ENCODE measurements at regions not wholly inside any gene's neighbourhood (a gene's known extent, or its start where the extent isn't known, plus 50 kb on each side); places are given as distances from the start of the nearest gene placed in this dataset.

DNA sequence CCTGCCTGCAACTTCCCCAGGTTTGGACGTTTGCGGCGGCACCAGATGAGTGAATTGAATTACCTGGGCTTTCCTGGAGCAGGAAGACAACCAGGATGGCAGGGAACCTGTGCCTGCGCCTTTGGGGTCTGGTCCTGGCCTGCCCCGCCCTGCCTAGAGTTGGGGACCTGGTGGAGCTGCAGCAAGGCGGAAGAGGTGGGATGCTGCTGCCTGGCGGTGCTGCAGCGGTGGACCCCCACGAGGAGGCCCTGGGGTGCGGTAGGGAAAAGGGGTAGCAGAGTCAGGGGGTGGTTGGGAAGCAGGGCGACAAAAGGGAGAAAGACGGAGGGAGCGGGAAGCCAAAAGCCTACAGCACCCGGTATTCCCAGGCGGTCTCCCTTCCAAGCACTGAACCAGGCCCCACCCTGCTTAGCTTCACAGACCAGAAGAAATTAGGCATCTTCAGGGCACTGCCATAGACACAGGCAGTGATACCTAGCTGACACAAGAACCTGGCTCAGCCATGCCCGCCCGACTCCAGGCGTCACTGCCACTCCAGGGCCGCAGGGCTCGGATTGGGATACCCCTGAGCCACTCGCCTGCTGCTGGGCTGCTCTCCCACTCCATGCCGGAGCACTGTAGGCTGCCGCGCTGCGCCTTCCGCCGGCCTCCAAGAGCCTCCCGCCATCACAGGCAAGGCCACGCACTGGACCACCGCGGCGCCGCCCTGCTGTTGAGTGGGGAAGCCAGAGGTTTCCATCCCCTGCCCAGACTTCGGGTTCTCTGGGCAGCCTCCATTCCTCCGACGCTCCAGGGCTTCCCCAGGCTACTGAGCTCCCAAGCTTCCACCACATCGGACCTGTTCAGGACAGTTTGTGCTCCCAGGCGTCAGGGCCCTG, 155.2 kb upstream of the ALG10B start:
- TF ChIP-seq ZNF317 (CRISPR knock-in tag; IDR thresholded peaks at IDR 0.05; ENCODE audit: borderline replicate concordance, low read depth) (no peak), CTCF (IDR thresholded peaks at IDR 0.05) (no peak), ZNF263 (CRISPR knock-in tag; IDR thresholded peaks at IDR 0.05; ENCODE audit: low read depth) (no peak), CBFB (CRISPR knock-in tag; IDR thresholded peaks at IDR 0.05; ENCODE audit: low read depth) (no peak), JUN (CRISPR knock-in tag; IDR thresholded peaks at IDR 0.05) (no peak), ELF4 (CRISPR knock-in tag; IDR thresholded peaks at IDR 0.05; ENCODE audit: low read depth) (no peak)
- TF ChIP-seq, protein P1, sequence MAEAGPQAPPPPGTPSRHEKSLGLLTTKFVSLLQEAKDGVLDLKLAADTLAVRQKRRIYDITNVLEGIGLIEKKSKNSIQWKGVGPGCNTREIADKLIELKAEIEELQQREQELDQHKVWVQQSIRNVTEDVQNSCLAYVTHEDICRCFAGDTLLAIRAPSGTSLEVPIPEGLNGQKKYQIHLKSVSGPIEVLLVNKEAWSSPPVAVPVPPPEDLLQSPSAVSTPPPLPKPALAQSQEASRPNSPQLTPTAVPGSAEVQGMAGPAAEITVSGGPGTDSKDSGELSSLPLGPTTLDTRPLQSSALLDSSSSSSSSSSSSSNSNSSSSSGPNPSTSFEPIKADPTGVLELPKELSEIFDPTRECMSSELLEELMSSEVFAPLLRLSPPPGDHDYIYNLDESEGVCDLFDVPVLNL (CRISPR knock-in tag; IDR thresholded peaks at IDR 0.05; ENCODE audit: borderline replicate concordance, low read depth): no peak

Data from WTC11 (cell line).